ENCODE measurements at regions not wholly inside any gene's neighbourhood (a gene's known extent, or its start where the extent isn't known, plus 50 kb on each side); places are given as distances from the start of the nearest gene placed in this dataset.

DNA sequence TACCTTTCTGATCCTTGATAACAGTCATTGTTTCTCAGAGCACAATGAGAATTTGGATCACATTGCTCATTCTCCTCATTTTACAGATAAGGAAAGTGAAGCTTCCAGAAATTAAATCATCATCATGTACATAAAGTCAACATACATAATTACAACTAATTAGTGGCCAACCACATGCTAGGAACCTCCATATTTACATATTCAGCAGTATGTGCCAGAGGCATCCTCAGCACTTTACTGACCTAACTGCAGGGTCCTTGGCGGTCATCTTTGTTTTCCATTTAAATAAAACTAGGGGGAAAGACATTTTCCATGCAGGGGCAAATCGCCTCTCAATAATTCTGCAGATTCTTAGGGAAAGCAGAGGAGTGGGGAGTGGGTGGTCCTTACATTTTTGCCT, 752.9 kb downstream of the KCNJ2 start:
- DNase-seq (ENCODE audit: low spot score in 2 of 2): no peak
- Histone ChIP-seq H3K27ac (no peak overlapping the region), H3K27me3 (no peaks in the 10 kb centered on the region), H3K4me1 (no peaks in the 10 kb centered on the region), H3K4me3 (no peak overlapping the region), H3K9me3 (peaks cover 0 to 3% of the 10 kb centered on the region in 2 donors), H3K36me3 (no peaks in the 10 kb centered on the region)
- intact Hi-C loops (cut with DNase I): no loop called here
- TF ChIP-seq, protein P1, sequence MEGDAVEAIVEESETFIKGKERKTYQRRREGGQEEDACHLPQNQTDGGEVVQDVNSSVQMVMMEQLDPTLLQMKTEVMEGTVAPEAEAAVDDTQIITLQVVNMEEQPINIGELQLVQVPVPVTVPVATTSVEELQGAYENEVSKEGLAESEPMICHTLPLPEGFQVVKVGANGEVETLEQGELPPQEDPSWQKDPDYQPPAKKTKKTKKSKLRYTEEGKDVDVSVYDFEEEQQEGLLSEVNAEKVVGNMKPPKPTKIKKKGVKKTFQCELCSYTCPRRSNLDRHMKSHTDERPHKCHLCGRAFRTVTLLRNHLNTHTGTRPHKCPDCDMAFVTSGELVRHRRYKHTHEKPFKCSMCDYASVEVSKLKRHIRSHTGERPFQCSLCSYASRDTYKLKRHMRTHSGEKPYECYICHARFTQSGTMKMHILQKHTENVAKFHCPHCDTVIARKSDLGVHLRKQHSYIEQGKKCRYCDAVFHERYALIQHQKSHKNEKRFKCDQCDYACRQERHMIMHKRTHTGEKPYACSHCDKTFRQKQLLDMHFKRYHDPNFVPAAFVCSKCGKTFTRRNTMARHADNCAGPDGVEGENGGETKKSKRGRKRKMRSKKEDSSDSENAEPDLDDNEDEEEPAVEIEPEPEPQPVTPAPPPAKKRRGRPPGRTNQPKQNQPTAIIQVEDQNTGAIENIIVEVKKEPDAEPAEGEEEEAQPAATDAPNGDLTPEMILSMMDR (IDR thresholded peaks at IDR 0.05): no peak

DNA sequence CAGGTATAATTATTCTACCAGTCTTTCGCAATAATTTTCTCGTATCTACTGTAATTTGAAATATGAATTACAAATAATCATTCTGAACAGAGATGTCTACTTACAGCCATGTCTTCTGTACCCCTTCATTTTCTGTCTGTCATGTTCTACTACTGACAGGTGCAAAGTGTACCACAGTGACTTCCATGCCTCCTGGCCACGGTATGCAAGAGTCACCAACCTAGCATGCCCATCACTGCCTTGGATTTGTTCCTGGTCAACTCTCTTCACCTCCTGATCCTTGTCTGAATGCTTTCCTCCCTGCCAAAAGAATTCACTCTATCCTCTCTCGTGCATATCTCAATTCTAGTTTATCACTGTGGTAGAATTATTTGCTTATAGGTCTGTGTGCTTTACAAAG, 755.4 kb downstream of the KCNJ2 start:
- Histone ChIP-seq H3K36me3 (no peaks in the 10 kb centered on the region), H3K27ac (no peak overlapping the region), H3K4me1 (no peaks in the 10 kb centered on the region), H3K4me3 (no peak overlapping the region), H3K27me3 (no peaks in the 10 kb centered on the region), H3K9me3 (no peaks in the 10 kb centered on the region)
- DNase-seq (ENCODE audit: low spot score in 2 of 2): no peak
- TF ChIP-seq, protein P1 (IDR thresholded peaks at IDR 0.05): no peak
- intact Hi-C loops (cut with DNase I): no loop called here

DNA sequence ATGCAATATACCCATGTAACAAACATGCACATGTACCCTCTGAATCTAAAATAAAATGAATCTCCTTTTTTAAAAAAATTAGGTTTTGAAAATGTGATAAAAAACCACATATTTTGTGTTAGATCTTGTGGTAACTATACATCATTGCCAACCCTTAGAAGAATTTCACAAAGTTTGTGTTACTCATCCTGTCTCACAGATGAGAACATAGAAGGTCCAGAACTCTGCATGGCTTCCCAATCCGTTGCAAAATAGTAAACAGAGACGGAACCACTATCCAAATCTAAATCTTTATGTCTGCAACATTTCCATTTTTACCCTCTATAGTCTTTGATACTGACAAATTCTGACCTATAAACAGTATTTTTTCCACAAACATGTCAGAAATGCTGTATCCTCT, 759.9 kb downstream of the KCNJ2 start:
- H3K4me1 ChIP-seq: no peaks in the 10 kb centered on the region
- no peaks in the 10 kb centered on the region for H3K9me3 ChIP-seq
- TF ChIP-seq, protein P1 (IDR thresholded peaks at IDR 0.05): no peak
- no peak overlapping the region for H3K4me3 ChIP-seq
- intact Hi-C loops (cut with DNase I): no loop called here
- no peaks in the 10 kb centered on the region for H3K27me3 ChIP-seq
- no peak overlapping the region for H3K27ac ChIP-seq
- no peaks in the 10 kb centered on the region for H3K36me3 ChIP-seq
- no peak for DNase-seq (ENCODE audit: low spot score in 2 of 2)

DNA sequence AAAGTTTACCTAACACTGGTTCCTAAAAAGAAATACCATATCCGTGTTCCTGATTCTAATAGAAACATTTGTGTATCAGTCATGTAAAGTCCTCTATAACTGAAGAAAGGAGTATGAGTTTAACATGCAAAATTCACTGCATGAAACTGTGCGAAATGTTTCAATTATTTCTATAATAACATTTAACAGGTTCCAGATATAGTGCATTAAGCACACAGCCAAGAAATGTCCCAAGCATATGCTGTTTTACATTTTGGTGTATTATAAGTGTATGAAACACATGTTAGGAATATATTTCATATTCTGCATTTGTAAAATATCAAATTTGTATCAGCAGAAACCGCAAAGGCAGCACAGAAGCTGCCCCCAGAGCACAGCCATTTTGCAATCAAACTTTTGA, 764.9 kb downstream of the KCNJ2 start:
- H3K4me3 ChIP-seq: no peak overlapping the region
- no peaks in the 10 kb centered on the region for H3K9me3 ChIP-seq
- H3K27ac ChIP-seq: no peak overlapping the region
- TF ChIP-seq, protein P1 (IDR thresholded peaks at IDR 0.05): no peak
- H3K27me3 ChIP-seq: no peaks in the 10 kb centered on the region
- no peaks in the 10 kb centered on the region for H3K4me1 ChIP-seq
- intact Hi-C loops (cut with DNase I): no loop called here
- DNase-seq (ENCODE audit: low spot score in 2 of 2): no peak
- H3K36me3 ChIP-seq: no peaks in the 10 kb centered on the region

DNA sequence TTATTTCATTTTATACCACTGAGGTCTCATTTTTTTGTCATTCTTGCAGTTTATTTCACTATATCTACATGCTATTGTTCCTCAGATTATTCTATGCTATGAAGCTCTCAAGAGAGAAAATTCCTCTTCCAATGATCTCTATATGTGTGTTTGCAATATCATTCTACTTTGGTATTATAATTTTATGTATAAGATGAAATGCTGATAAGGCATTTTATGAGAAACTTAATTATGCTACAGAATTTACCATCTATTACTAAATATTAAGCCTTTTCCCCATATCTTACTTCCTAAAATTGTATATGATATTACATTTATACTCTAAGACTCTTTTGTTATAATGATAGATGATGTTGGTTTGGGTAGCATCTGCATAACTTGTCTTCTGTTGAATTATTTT, 765.5 kb downstream of the KCNJ2 start:
- H3K9me3 ChIP-seq: no peaks in the 10 kb centered on the region
- no peak overlapping the region for H3K27ac ChIP-seq
- intact Hi-C loops (cut with DNase I): no loop called here
- H3K4me1 ChIP-seq: no peaks in the 10 kb centered on the region
- DNase-seq (ENCODE audit: low spot score in 2 of 2): no peak
- H3K27me3 ChIP-seq: no peaks in the 10 kb centered on the region
- H3K4me3 ChIP-seq: no peak overlapping the region
- TF ChIP-seq, protein P1 (IDR thresholded peaks at IDR 0.05): no peak
- no peaks in the 10 kb centered on the region for H3K36me3 ChIP-seq

DNA sequence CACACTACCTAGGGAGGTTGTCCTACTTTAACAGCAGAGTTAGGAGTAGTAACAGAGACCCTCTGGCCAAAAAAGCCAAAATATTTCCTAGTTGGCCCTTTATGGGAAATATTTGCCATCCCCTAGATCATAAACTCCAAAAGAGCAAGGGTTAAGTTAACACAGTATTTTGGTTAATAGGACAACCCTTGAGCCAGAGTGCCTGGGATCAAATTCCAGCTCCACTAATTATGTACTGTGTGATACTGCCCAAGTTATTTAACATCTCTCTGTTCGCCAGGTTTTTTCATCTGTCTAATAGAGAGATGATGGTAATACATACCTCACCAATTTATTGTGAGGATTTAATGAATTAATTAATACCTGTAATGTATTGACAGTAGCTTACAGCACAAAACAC, 767.4 kb downstream of the KCNJ2 start:
- no peak overlapping the region for H3K4me3 ChIP-seq
- no peaks in the 10 kb centered on the region for H3K36me3 ChIP-seq
- H3K4me1 ChIP-seq: no peaks in the 10 kb centered on the region
- TF ChIP-seq, protein P1 (IDR thresholded peaks at IDR 0.05): no peak
- H3K27me3 ChIP-seq: no peaks in the 10 kb centered on the region
- intact Hi-C loops (cut with DNase I): no loop called here
- no peaks in the 10 kb centered on the region for H3K9me3 ChIP-seq
- no peak for DNase-seq (ENCODE audit: low spot score in 2 of 2)
- H3K27ac ChIP-seq: no peak overlapping the region
